B cell (primary cell): ENCODE measurements at regions not wholly inside any gene's neighbourhood (a gene's known extent, or its start where the extent isn't known, plus 50 kb on each side); places are given as distances from the start of the nearest gene placed in this dataset.

ENCODE experiments used
- ATAC-seq: fragments of 200-7000 bp; cut with Tn5 transposase; one replicate; pipeline ENCODE4 v1.10.0; 2021; ENCODE audit warnings: low read depth, mild to moderate bottlenecking, moderate number of reproducible peaks, moderate library complexity
- CTCF ChIA-PET: fragments of 350-600 bp; sonication (Branson Sonifier 250); formaldehyde crosslinking; loops from one replicate; lab custom pipeline; 2021; ENCODE audit warnings: antibody characterized with exemption, inconsistent platforms; lab: Charles Lee
- POLR2A ChIA-PET: fragments of 350-600 bp; sonication (Branson Sonifier 250); formaldehyde crosslinking; loops from one replicate; lab custom pipeline; 2021; ENCODE audit warnings: antibody characterized with exemption; lab: Charles Lee
- DNase-seq: peaks from one replicate; pipeline ENCODE4 v3.0.0; 2013
- H2AFZ ChIP-seq: 2 replicates; pipeline ENCODE4 v1.6.1; 2012; ENCODE audit warnings: mild to moderate bottlenecking, low read depth, low read length; ENCODE audit not compliant: insufficient read depth, poor library complexity, severe bottlenecking
- H3K27ac ChIP-seq, 2 donors: 1 replicate in 1 of 2; 2 replicates in 1 of 2; pipeline ENCODE4 v1.5.1; 2012 to 2013; ENCODE audit warnings: low read length in 2 of 2, mild to moderate bottlenecking in 2 of 2, moderate library complexity in 1 of 2
- H3K27me3 ChIP-seq, 4 experiments: fragments of 200-600 bp in 1 of 4; sonication (generic) in 1 of 4; replicated peaks in 1 of 4; 1 replicate in 2 of 4; 2 replicates in 2 of 4; pipeline versions ENCODE4 v1.6.1 to v1.7.0; 2013 to 2016; ENCODE audit warnings: low read length in 3 of 4, mild to moderate bottlenecking in 2 of 4, mixed read lengths in 1 of 4, moderate library complexity in 1 of 4; ENCODE audit not compliant: insufficient read depth in 4 of 4, control insufficient read depth in 3 of 4; ENCODE audit errors: control extremely low read depth in 1 of 4
- H3K36me3 ChIP-seq, 2 experiments: replicated peaks in 1 of 2; 1 replicate in 1 of 2; 2 replicates in 1 of 2; pipeline versions ENCODE4 v1.6.1 to v1.7.1; 2013; ENCODE audit warnings: low read length in 1 of 2; ENCODE audit not compliant: insufficient read depth in 2 of 2, control insufficient read depth in 1 of 2; ENCODE audit errors: control extremely low read depth in 1 of 2, extremely low read depth in 1 of 2
- H3K4me1 ChIP-seq, 2 donors: fragments of 200-600 bp in 1 of 2; sonication (generic) in 1 of 2; 1 replicate in 1 of 2; 2 replicates in 1 of 2; pipeline versions ENCODE4 v1.5.1 to v1.6.1; 2013 to 2017; ENCODE audit warnings: low read length in 2 of 2; ENCODE audit not compliant: control insufficient read depth in 2 of 2, insufficient read depth in 2 of 2
- H3K4me2 ChIP-seq: replicated peaks from 2 replicates; pipeline ENCODE3; 2012; ENCODE audit warnings: mild to moderate bottlenecking, low read depth, low read length; ENCODE audit not compliant: poor library complexity, severe bottlenecking
- H3K4me3 ChIP-seq, 5 experiments: fragments of 200-600 bp in 1 of 5; sonication (generic) in 1 of 5; 1 replicate in 3 of 5; 2 replicates in 2 of 5; pipeline versions ENCODE4 v1.5.1 to v1.7.0; 2011 to 2016; ENCODE audit warnings: low read length in 4 of 5, mild to moderate bottlenecking in 4 of 5, low read depth in 2 of 5, control low read depth in 1 of 5, moderate library complexity in 1 of 5; ENCODE audit not compliant: insufficient read depth in 1 of 5; ENCODE audit errors: control extremely low read depth in 1 of 5, extremely low read depth in 1 of 5
- H3K79me2 ChIP-seq: fragments of 200-600 bp; sonication (generic); one replicate; pipeline ENCODE4 v1.6.0; 2016; ENCODE audit warnings: low read length; ENCODE audit not compliant: control insufficient read depth, insufficient read depth
- H3K9ac ChIP-seq: fragments of 200-600 bp; sonication (generic); 2 replicates; pipeline ENCODE4 v1.6.1; 2017; ENCODE audit warnings: mild to moderate bottlenecking, low read length, moderate library complexity
- H3K9me3 ChIP-seq, 3 donors: one replicate each; pipeline versions ENCODE4 v1.6.1 to v1.7.1; 2013; ENCODE audit warnings: low read length in 2 of 3; ENCODE audit not compliant: control insufficient read depth in 2 of 3, insufficient read depth in 1 of 3; ENCODE audit errors: control extremely low read depth in 1 of 3
- H4K20me1 ChIP-seq: 2 replicates; pipeline ENCODE4 v1.6.0; 2012; ENCODE audit warnings: mild to moderate bottlenecking, low read length; ENCODE audit not compliant: insufficient read depth, control insufficient read depth, poor library complexity, severe bottlenecking
- H3K27ac Mint-ChIP-seq: one replicate; pipeline ENCODE4 v1.8.0; 2021; ENCODE audit warnings: mixed read lengths
- H3K27me3 Mint-ChIP-seq: one replicate; pipeline ENCODE4 v1.8.0; 2021; ENCODE audit warnings: mixed read lengths
- H3K4me1 Mint-ChIP-seq: one replicate; pipeline ENCODE4 v1.8.0; 2021; ENCODE audit warnings: mixed read lengths
- H3K4me3 Mint-ChIP-seq: one replicate; pipeline ENCODE4 v1.8.0; 2021; ENCODE audit warnings: mixed read lengths
- H3K9me3 Mint-ChIP-seq: one replicate; pipeline ENCODE4 v1.8.0; 2022; ENCODE audit warnings: mixed read lengths; ENCODE audit not compliant: insufficient read depth
- CTCF ChIP-seq: fragments of 200-600 bp; IDR thresholded peaks from one replicate; pipeline ENCODE4 v1.8.0; 2022; ENCODE audit warnings: antibody characterized with exemption, mild to moderate bottlenecking
- EZH2 ChIP-seq: IDR thresholded peaks from 2 replicates; pipeline ENCODE4 v1.6.1; 2012; ENCODE audit warnings: borderline replicate concordance, low read depth, mild to moderate bottlenecking, moderate library complexity, low read length; ENCODE audit not compliant: insufficient read depth, poor library complexity, severe bottlenecking
- WGBS: methylation state at CpG from one replicate; pipeline ENCODE4 v1.1.5; 2013; ENCODE audit warnings: missing lambda C conversion rate; ENCODE audit not compliant: insufficient coverage; 5-methylcytosine and 5-hydroxymethylcytosine counted together
- intact Hi-C: fragments of 100-400 bp; cut with micrococcal nuclease; formaldehyde crosslinking; loops from one replicate; pipeline ENCODE4 v1.10.0; 2022

- POLR2A ChIA-PET = no interaction called here
Measured at GRCh38 chrX:39823854-39824253, 273.9 kb downstream of the BCOR start.

More at GRCh38 chrX:39823854-39824253, 273.9 kb downstream of the BCOR start:
- Histone ChIP-seq H3K27ac (no peak overlapping the region), H3K4me1 (peaks cover 17% of the 10 kb centered on the region in 2 donors), H4K20me1 (no peaks in the 10 kb centered on the region), H3K27me3 (peaks cover 0 to 59% (median 16%) of the 10 kb centered on the region in 4 experiments), H3K9ac (no peak overlapping the region), H3K79me2 (no peaks in the 10 kb centered on the region), H2AFZ (no peak overlapping the region), H3K9me3 (peaks cover 0 to 7% (median 0%) of the 10 kb centered on the region in 3 donors), H3K4me2 (peak overlapping the region; percentile 12), H3K4me3 (no peak overlapping the region), H3K36me3 (no peaks in the 10 kb centered on the region)
- intact Hi-C loops = loop anchor here (5.0 to 10.0 kb wide), 2 partner anchors 188 to 271 kb away; partner anchors contain the start of gene BCOR
- peaks cover 42% of the 10 kb centered on the region for H3K27me3 Mint-ChIP-seq
- no peak for TF ChIP-seq EZH2
- no peak for TF ChIP-seq CTCF
- ATAC-seq (no peak), DNase-seq (peak; percentile 28)
- no peak overlapping the region for H3K27ac Mint-ChIP-seq
- CTCF ChIA-PET = interaction anchor here (0.6 kb wide), 1 partner anchor 210 kb away, joined by 3 read pairs; no protein-coding TSS in a partner anchor
- peaks cover 28% of the 10 kb centered on the region for H3K4me1 Mint-ChIP-seq
- 6% methylated on average over 2 of the region's 2 CpGs for WGBS
- peak overlapping the region; percentile 7 for H3K4me3 Mint-ChIP-seq
- H3K9me3 Mint-ChIP-seq = no peaks in the 10 kb centered on the region
